Keratinocyte (primary cell): ENCODE measurements at regions not wholly inside any gene's neighbourhood (a gene's known extent, or its start where the extent isn't known, plus 50 kb on each side); places are given as distances from the start of the nearest gene placed in this dataset.

Source experiments
- DNase-seq: peaks from one replicate; pipeline ENCODE4 v3.0.0-alpha.2; 2011; ENCODE audit warnings: low read depth, missing footprints, low spot score
- FAIRE-seq: peaks from 2 replicates; lab custom pipeline; 2011; peaks lifted over from hg19 to GRCh38; lab: Jason Lieb, UNC
- H2AFZ ChIP-seq: 2 replicates; pipeline ENCODE4 v1.6.0; 2012; ENCODE audit warnings: low read length, control low read depth, inconsistent platforms; ENCODE audit not compliant: control insufficient read depth
- H3K27ac ChIP-seq: 2 replicates; pipeline ENCODE4 v1.5.1; 2011; ENCODE audit warnings: low read length; ENCODE audit not compliant: control insufficient read depth, insufficient read depth
- H3K27me3 ChIP-seq: 3 replicates; pipeline ENCODE4 v1.6.0; 2011; ENCODE audit warnings: low read length; ENCODE audit not compliant: control insufficient read depth, insufficient read depth; ENCODE audit errors: extremely low read depth
- H3K36me3 ChIP-seq, 2 experiments: 2 replicates in 1 of 2; 3 replicates in 1 of 2; pipeline ENCODE4 v1.5.1; 2011; ENCODE audit warnings: low read length in 2 of 2, mild to moderate bottlenecking in 1 of 2; ENCODE audit not compliant: control insufficient read depth in 2 of 2, insufficient read depth in 2 of 2; ENCODE audit errors: extremely low read depth in 1 of 2
- H3K4me1 ChIP-seq: 3 replicates; pipeline ENCODE4 v1.5.1; 2011; ENCODE audit warnings: low read length; ENCODE audit not compliant: control insufficient read depth, insufficient read depth; ENCODE audit errors: extremely low read depth
- H3K4me2 ChIP-seq: 3 replicates; pipeline ENCODE4 v1.6.0; 2011; ENCODE audit warnings: low read depth, low read length; ENCODE audit not compliant: control insufficient read depth, insufficient read depth; ENCODE audit errors: extremely low read depth
- H3K4me3 ChIP-seq, 3 experiments: fragments of 200-600 bp in 1 of 3; sonication (generic) in 1 of 3; 2 replicates in 2 of 3; 3 replicates in 1 of 3; pipeline ENCODE4 v1.5.1; 2011 to 2016; ENCODE audit warnings: low read length in 3 of 3, mild to moderate bottlenecking in 3 of 3, control low read depth in 2 of 3, inconsistent platforms in 1 of 3, low read depth in 1 of 3, mixed read lengths in 1 of 3, mixed run types in 1 of 3, moderate library complexity in 1 of 3; ENCODE audit not compliant: control insufficient read depth in 2 of 3, insufficient read depth in 2 of 3; ENCODE audit errors: extremely low read depth in 1 of 3
- H3K79me2 ChIP-seq: 2 replicates; pipeline ENCODE4 v1.6.0; 2012; ENCODE audit warnings: low read length; ENCODE audit not compliant: control insufficient read depth, insufficient read depth
- H3K9ac ChIP-seq: 3 replicates; pipeline ENCODE4 v1.6.0; 2011; ENCODE audit warnings: low read length; ENCODE audit not compliant: control insufficient read depth, insufficient read depth; ENCODE audit errors: extremely low read depth
- H3K9me1 ChIP-seq: 3 replicates; pipeline ENCODE4 v1.6.0; 2011; ENCODE audit warnings: low read length; ENCODE audit not compliant: control insufficient read depth, insufficient read depth; ENCODE audit errors: extremely low read depth
- H3K9me3 ChIP-seq: 2 replicates; pipeline ENCODE4 v1.5.1; 2012; ENCODE audit warnings: low read depth, low read length; ENCODE audit not compliant: control insufficient read depth
- H4K20me1 ChIP-seq: 3 replicates; pipeline ENCODE4 v1.6.0; 2011; ENCODE audit warnings: low read length; ENCODE audit not compliant: control insufficient read depth, insufficient read depth; ENCODE audit errors: extremely low read depth
- CTCF ChIP-seq, 3 experiments: IDR thresholded peaks in 1 of 3; conservative IDR thresholded peaks in 1 of 3; optimal IDR thresholded peaks in 1 of 3; 2 replicates in 2 of 3; 3 replicates in 1 of 3; pipeline versions ENCODE3 to v1.5.1; 2011; ENCODE audit warnings: low read length in 3 of 3, mild to moderate bottlenecking in 3 of 3, moderate library complexity in 2 of 3, control low read depth in 1 of 3, inconsistent platforms in 1 of 3; ENCODE audit not compliant: insufficient read depth in 2 of 3; ENCODE audit errors: extremely low read depth in 1 of 3
- EZH2 ChIP-seq: IDR thresholded peaks from one replicate; pipeline ENCODE4 v1.6.1; 2012; ENCODE audit warnings: inconsistent platforms, mild to moderate bottlenecking, low read length, moderate library complexity
- dilution Hi-C: fragments of 300-500 bp; cut with MboI; formaldehyde crosslinking; loops from one replicate; pipeline ENCODE4 v1.7.0; 2020; ENCODE audit warnings: low sequenced_read_pairs; ENCODE audit not compliant: extremely low pct_ligation_motif_present

GRCh38 chr16:60930291-60930690, 1105.9 kb downstream of the CDH8 start:
- H3K9me1 ChIP-seq: no peaks in the 10 kb centered on the region
- no peaks in the 10 kb centered on the region for H3K4me1 ChIP-seq
- no peak overlapping the region for H3K27ac ChIP-seq
- dilution Hi-C loops: no loop called here
- no peaks in the 10 kb centered on the region for H3K9me3 ChIP-seq
- no peak overlapping the region for H3K4me3 ChIP-seq
- FAIRE-seq: no peak
- H3K79me2 ChIP-seq: no peaks in the 10 kb centered on the region
- no peak overlapping the region for H3K9ac ChIP-seq
- DNase-seq: no peak
- H3K4me2 ChIP-seq: no peak overlapping the region
- no peaks in the 10 kb centered on the region for H3K36me3 ChIP-seq
- H4K20me1 ChIP-seq: no peaks in the 10 kb centered on the region
- no peaks in the 10 kb centered on the region for H3K27me3 ChIP-seq
- no peak overlapping the region for H2AFZ ChIP-seq
- TF ChIP-seq EZH2 (no peak), CTCF (optimal IDR thresholded peaks at IDR 0.05 in 1 of 3, IDR thresholded peaks at IDR 0.05 in 1 of 3, conservative IDR thresholded peaks at IDR 0.05 in 1 of 3; ENCODE audit: extremely low read depth in 1 of 3, insufficient read depth in 2 of 3, low read length in 3 of 3) (no peak)

DNA sequence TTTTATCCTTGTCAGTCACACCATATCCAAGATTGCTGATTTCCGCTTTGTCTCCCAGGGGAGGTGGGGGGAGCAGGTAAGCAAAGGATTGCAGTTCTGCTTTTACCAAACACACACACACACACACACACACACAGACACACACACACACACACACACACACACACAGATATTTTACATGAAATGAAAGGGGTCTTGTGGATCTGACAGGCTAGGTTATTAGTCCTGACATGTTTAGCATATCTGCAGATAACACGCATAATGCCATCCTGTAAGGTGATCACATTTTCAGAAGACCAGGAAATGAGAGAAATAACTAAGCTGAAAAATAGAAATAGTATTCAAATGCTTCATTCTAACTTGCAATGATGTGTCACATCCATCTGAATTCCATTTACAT, 1113.3 kb downstream of the CDH8 start:
- dilution Hi-C loops: no loop called here
- H3K9ac ChIP-seq: no peak overlapping the region
- H3K4me2 ChIP-seq: no peak overlapping the region
- H3K9me3 ChIP-seq: no peaks in the 10 kb centered on the region
- no peaks in the 10 kb centered on the region for H3K27me3 ChIP-seq
- TF ChIP-seq EZH2 (no peak), CTCF (optimal IDR thresholded peaks at IDR 0.05 in 1 of 3, IDR thresholded peaks at IDR 0.05 in 1 of 3, conservative IDR thresholded peaks at IDR 0.05 in 1 of 3; ENCODE audit: extremely low read depth in 1 of 3, insufficient read depth in 2 of 3, low read length in 3 of 3) (no peak)
- no peak overlapping the region for H3K4me3 ChIP-seq
- H4K20me1 ChIP-seq: no peaks in the 10 kb centered on the region
- H3K27ac ChIP-seq: no peak overlapping the region
- no peaks in the 10 kb centered on the region for H3K36me3 ChIP-seq
- no peaks in the 10 kb centered on the region for H3K9me1 ChIP-seq
- FAIRE-seq (no peak), DNase-seq (no peak)
- no peak overlapping the region for H2AFZ ChIP-seq
- H3K79me2 ChIP-seq: no peaks in the 10 kb centered on the region
- no peaks in the 10 kb centered on the region for H3K4me1 ChIP-seq
